NCI-H187 (cell line): ENCODE measurements at regions not wholly inside any gene's neighbourhood (a gene's known extent, or its start where the extent isn't known, plus 50 kb on each side); places are given as distances from the start of the nearest gene placed in this dataset.

Source experiments
- DNase-seq, 2 experiments: peaks; one replicate each; lab custom pipeline; 2025; lab: John Stamatoyannopoulos, UW

GRCh38 chr17:36728030-36728991 is 126.9 kb downstream of the MRM1 start:
- no peak for DNase-seq

GRCh38 chr17:36730095-36730808 is 128.9 kb downstream of the MRM1 start:
- no peak for DNase-seq

GRCh38 chr17:36730857-36731490 is 129.6 kb downstream of the MRM1 start:
- no peak for DNase-seq

GRCh38 chr17:36731811-36732210 is 130.4 kb downstream of the MRM1 start:
- DNase-seq, result no peak

GRCh38 chr17:36732351-36732750 is 131.0 kb downstream of the MRM1 start:
- DNase-seq, result no peak

GRCh38 chr17:36736201-36737156 is 135.1 kb downstream of the MRM1 start:
- no peak for DNase-seq

- no peak for DNase-seq
These were observed 137.8 kb downstream of the MRM1 start for GRCh38 chr17:36739208-36739607.

- DNase-seq, result no peak
These were observed 138.8 kb downstream of the MRM1 start for GRCh38 chr17:36740157-36740556.

GRCh38 chr17:36741019-36741902 is 139.9 kb downstream of the MRM1 start:
- DNase-seq, result no peak

GRCh38 chr17:36742267-36743000 is 141.1 kb downstream of the MRM1 start:
- DNase-seq, result no peak

GRCh38 chr17:36743130-36743529 is 141.7 kb downstream of the MRM1 start:
- DNase-seq, result peak in 1 of 2 experiments; percentile 47

GRCh38 chr17:36746381-36747053 is 145.1 kb downstream of the MRM1 start:
- no peak for DNase-seq

- no peak for DNase-seq
These were observed 146.5 kb downstream of the MRM1 start for GRCh38 chr17:36747861-36748260.

- DNase-seq, result no peak
These were observed 146.9 kb downstream of the MRM1 start for GRCh38 chr17:36748272-36748671.

- DNase-seq, result no peak
These were observed 148.1 kb downstream of the MRM1 start for GRCh38 chr17:36749493-36749892.

GRCh38 chr17:36750316-36750885 is 149.0 kb downstream of the MRM1 start:
- DNase-seq, result no peak

- no peak for DNase-seq
These were observed 150.9 kb downstream of the MRM1 start for GRCh38 chr17:36752096-36752888.

- DNase-seq, result peak in 1 of 2 experiments; percentile 5
These were observed 154.2 kb downstream of the MRM1 start for GRCh38 chr17:36755586-36755985.
